Neuronal stem cell (in vitro differentiated cells): ENCODE measurements at regions not wholly inside any gene's neighbourhood (a gene's known extent, or its start where the extent isn't known, plus 50 kb on each side); places are given as distances from the start of the nearest gene placed in this dataset.

Experiments used
- DNase-seq: peaks from one replicate; pipeline ENCODE4 v3.0.0-alpha.2; 2013; ENCODE audit warnings: low spot score
- H2AFZ ChIP-seq: one replicate; pipeline ENCODE4 v1.6.1; 2013; ENCODE audit warnings: mild to moderate bottlenecking, low read length, inconsistent platforms
- H2AK5ac ChIP-seq: 2 replicates; pipeline ENCODE4 v1.6.1; 2013; ENCODE audit warnings: low read depth, mild to moderate bottlenecking, inconsistent platforms, low read length, moderate library complexity, mixed read lengths
- H2BK120ac ChIP-seq: 2 replicates; pipeline ENCODE4 v1.6.1; 2013; ENCODE audit warnings: low read depth, mild to moderate bottlenecking, inconsistent platforms, low read length, moderate library complexity, mixed read lengths
- H2BK12ac ChIP-seq: one replicate; pipeline ENCODE4 v1.6.1; 2013; ENCODE audit warnings: low read length, inconsistent platforms
- H2BK15ac ChIP-seq: 2 replicates; pipeline ENCODE4 v1.6.1; 2013; ENCODE audit warnings: mild to moderate bottlenecking, low read length, inconsistent platforms, mixed read lengths
- H2BK5ac ChIP-seq: one replicate; pipeline ENCODE4 v1.6.1; 2013; ENCODE audit warnings: inconsistent platforms, mild to moderate bottlenecking, low read length, moderate library complexity
- H3K14ac ChIP-seq: one replicate; pipeline ENCODE4 v1.6.1; 2013; ENCODE audit warnings: low read length, inconsistent platforms
- H3K18ac ChIP-seq: 2 replicates; pipeline ENCODE4 v1.6.1; 2013; ENCODE audit warnings: low read length, inconsistent platforms
- H3K23ac ChIP-seq: 2 replicates; pipeline ENCODE4 v1.6.1; 2013; ENCODE audit warnings: low read depth, mild to moderate bottlenecking, mixed read lengths, low read length, inconsistent platforms; ENCODE audit not compliant: poor library complexity
- H3K27ac ChIP-seq: replicated peaks from 3 replicates; pipeline ENCODE4 v1.5.1; 2013; ENCODE audit warnings: low read length, inconsistent platforms
- H3K27me3 ChIP-seq, 3 experiments: 2 replicates each; pipeline ENCODE4 v1.6.1; 2013; ENCODE audit warnings: low read length in 3 of 3, mild to moderate bottlenecking in 2 of 3, inconsistent platforms in 1 of 3, low read depth in 1 of 3, mixed read lengths in 1 of 3, moderate library complexity in 1 of 3; ENCODE audit not compliant: control insufficient read depth in 3 of 3, insufficient read depth in 3 of 3
- H3K36me3 ChIP-seq, 2 donors: replicated peaks in 1 of 2; 2 replicates each; pipeline ENCODE4 v1.6.1; 2013; ENCODE audit warnings: low read length in 2 of 2; ENCODE audit not compliant: control insufficient read depth in 2 of 2, insufficient read depth in 2 of 2
- H3K4ac ChIP-seq: 2 replicates; pipeline ENCODE4 v1.6.1; 2013; ENCODE audit warnings: inconsistent platforms, mild to moderate bottlenecking, low read length, moderate library complexity
- H3K4me1 ChIP-seq, 2 donors: 1 replicate in 1 of 2; 2 replicates in 1 of 2; pipeline ENCODE4 v1.6.1; 2013; ENCODE audit warnings: low read length in 2 of 2, low read depth in 1 of 2; ENCODE audit not compliant: control insufficient read depth in 2 of 2, insufficient read depth in 1 of 2
- H3K4me2 ChIP-seq: one replicate; pipeline ENCODE4 v1.6.1; 2013; ENCODE audit warnings: mild to moderate bottlenecking, low read length, inconsistent platforms; ENCODE audit not compliant: insufficient read depth, poor library complexity, severe bottlenecking
- H3K4me3 ChIP-seq, 2 donors: 2 replicates each; pipeline ENCODE4 v1.5.1; 2013; ENCODE audit warnings: low read length in 2 of 2, mild to moderate bottlenecking in 2 of 2, inconsistent platforms in 1 of 2, moderate library complexity in 1 of 2
- H3K79me1 ChIP-seq: one replicate; pipeline ENCODE4 v1.6.1; 2013; ENCODE audit warnings: low read depth, mild to moderate bottlenecking, inconsistent platforms, low read length, moderate library complexity
- H3K9ac ChIP-seq: one replicate; pipeline ENCODE4 v1.6.1; 2013; ENCODE audit warnings: mild to moderate bottlenecking, low read depth, low read length, inconsistent platforms; ENCODE audit not compliant: poor library complexity
- H3K9me3 ChIP-seq, 2 donors: replicated peaks in 1 of 2; 2 replicates each; pipeline versions ENCODE3 to v1.6.1; 2013; ENCODE audit warnings: low read length in 2 of 2, mild to moderate bottlenecking in 2 of 2, inconsistent platforms in 1 of 2, low read depth in 1 of 2, mixed read lengths in 1 of 2, moderate library complexity in 1 of 2; ENCODE audit not compliant: control insufficient read depth in 2 of 2, insufficient read depth in 1 of 2
- H4K8ac ChIP-seq: one replicate; pipeline ENCODE4 v1.6.1; 2013; ENCODE audit warnings: low read depth, mild to moderate bottlenecking, inconsistent platforms, low read length, moderate library complexity
- H4K91ac ChIP-seq: one replicate; pipeline ENCODE4 v1.6.1; 2013; ENCODE audit warnings: low read length, low read depth, mild to moderate bottlenecking, inconsistent platforms; ENCODE audit not compliant: poor library complexity
- WGBS, 2 donors: extraction: QIAGEN DNeasy Blood & Tissue Kit; methylation state at CpG; one replicate each; pipeline ENCODE4 v1.1.7; 2013; ENCODE audit warnings: missing lambda C conversion rate in 2 of 2, mixed read lengths in 1 of 2; ENCODE audit not compliant: insufficient read length in 2 of 2, insufficient replicate concordance in 1 of 2; ENCODE audit errors: extremely low coverage in 2 of 2; 5-methylcytosine and 5-hydroxymethylcytosine counted together

- Histone ChIP-seq H3K18ac (no peak overlapping the region), H3K4me1 (no peaks in the 10 kb centered on the region), H3K14ac (no peak overlapping the region), H3K27ac (no peak overlapping the region), H3K36me3 (no peaks in the 10 kb centered on the region), H2AK5ac (no peak overlapping the region), H4K91ac (no peak overlapping the region), H3K27me3 (peaks cover 0 to 1% (median 0%) of the 10 kb centered on the region in 3 experiments), H3K23ac (no peak overlapping the region), H2BK12ac (no peak overlapping the region), H3K4me2 (no peak overlapping the region), H2BK15ac (no peak overlapping the region), H3K9ac (no peak overlapping the region), H3K9me3 (no peaks in the 10 kb centered on the region), H3K79me1 (no peaks in the 10 kb centered on the region), H2AFZ (no peak overlapping the region), H3K4ac (no peak overlapping the region), H2BK5ac (no peak overlapping the region), H2BK120ac (no peak overlapping the region), H3K4me3 (no peak overlapping the region), H4K8ac (no peak overlapping the region)
- WGBS, 2 donors = no CpG with 5 or more reads among the region's 5 CpGs
- no peak for DNase-seq
These were observed 238.1 kb downstream of the ARAP2 start for GRCh38 chr4:36006226-36006625.

- peaks cover 0 to 2% of the 10 kb centered on the region in 2 donors for H3K9me3 ChIP-seq
- H3K4me1 ChIP-seq = peaks cover 0 to 3% of the 10 kb centered on the region in 2 donors
- no peaks in the 10 kb centered on the region for H3K79me1 ChIP-seq
- no peak overlapping the region for H2BK5ac ChIP-seq
- no peak overlapping the region for H3K18ac ChIP-seq
- H4K91ac ChIP-seq = no peak overlapping the region
- no peak overlapping the region for H3K14ac ChIP-seq
- H2BK12ac ChIP-seq = no peak overlapping the region
- no peak overlapping the region for H3K27ac ChIP-seq
- no peak overlapping the region for H3K9ac ChIP-seq
- H2BK120ac ChIP-seq = no peak overlapping the region
- H3K4me3 ChIP-seq = no peak overlapping the region
- no peaks in the 10 kb centered on the region for H3K27me3 ChIP-seq
- no peak overlapping the region for H3K23ac ChIP-seq
- no peaks in the 10 kb centered on the region for H3K36me3 ChIP-seq
- no peak overlapping the region for H2AFZ ChIP-seq
- WGBS, 2 donors = no CpG with 5 or more reads among the region's 4 CpGs
- no peak overlapping the region for H2BK15ac ChIP-seq
- no peak overlapping the region for H2AK5ac ChIP-seq
- DNase-seq = no peak
- no peak overlapping the region for H4K8ac ChIP-seq
- H3K4ac ChIP-seq = no peak overlapping the region
- H3K4me2 ChIP-seq = no peak overlapping the region
These were observed 233.9 kb downstream of the ARAP2 start for GRCh38 chr4:36010397-36010929.

- no peak for DNase-seq
- H3K9me3 ChIP-seq = peaks cover 0 to 2% of the 10 kb centered on the region in 2 donors
- H3K9ac ChIP-seq = no peak overlapping the region
- no peak overlapping the region for H2BK5ac ChIP-seq
- no peak overlapping the region for H3K23ac ChIP-seq
- no peak overlapping the region for H3K18ac ChIP-seq
- no peak overlapping the region for H3K4ac ChIP-seq
- no peak overlapping the region for H4K91ac ChIP-seq
- no peak overlapping the region for H2AFZ ChIP-seq
- H3K79me1 ChIP-seq = no peaks in the 10 kb centered on the region
- no peak overlapping the region for H4K8ac ChIP-seq
- H3K27me3 ChIP-seq = no peaks in the 10 kb centered on the region
- no peak overlapping the region for H2AK5ac ChIP-seq
- no peak overlapping the region for H2BK15ac ChIP-seq
- no peak overlapping the region for H3K4me3 ChIP-seq
- no peak overlapping the region for H3K27ac ChIP-seq
- H3K4me2 ChIP-seq = no peak overlapping the region
- no peaks in the 10 kb centered on the region for H3K36me3 ChIP-seq
- H3K4me1 ChIP-seq = peaks cover 0 to 3% of the 10 kb centered on the region in 2 donors
- H2BK120ac ChIP-seq = no peak overlapping the region
- H3K14ac ChIP-seq = no peak overlapping the region
- no peak overlapping the region for H2BK12ac ChIP-seq
These were observed 232.9 kb downstream of the ARAP2 start for GRCh38 chr4:36011381-36011780.

- H3K79me1 ChIP-seq = no peaks in the 10 kb centered on the region
- no peaks in the 10 kb centered on the region for H3K27me3 ChIP-seq
- DNase-seq = no peak
- no peak overlapping the region for H4K8ac ChIP-seq
- H3K36me3 ChIP-seq = no peaks in the 10 kb centered on the region
- no peak overlapping the region for H3K4ac ChIP-seq
- H3K4me2 ChIP-seq = no peak overlapping the region
- WGBS, 2 donors = no CpG with 5 or more reads among the region's 3 CpGs
- no peak overlapping the region for H3K27ac ChIP-seq
- H2AFZ ChIP-seq = peak overlapping the region; percentile 75
- H2BK5ac ChIP-seq = no peak overlapping the region
- no peak overlapping the region for H2BK120ac ChIP-seq
- H3K4me1 ChIP-seq = peaks cover 0 to 3% of the 10 kb centered on the region in 2 donors
- no peak overlapping the region for H3K23ac ChIP-seq
- no peak overlapping the region for H3K4me3 ChIP-seq
- no peak overlapping the region for H2AK5ac ChIP-seq
- no peak overlapping the region for H3K14ac ChIP-seq
- no peak overlapping the region for H2BK12ac ChIP-seq
- peaks cover 0 to 2% of the 10 kb centered on the region in 2 donors for H3K9me3 ChIP-seq
- no peak overlapping the region for H2BK15ac ChIP-seq
- no peak overlapping the region for H3K18ac ChIP-seq
- H4K91ac ChIP-seq = no peak overlapping the region
- H3K9ac ChIP-seq = no peak overlapping the region
These were observed 231.8 kb downstream of the ARAP2 start for GRCh38 chr4:36012503-36012902.
